Activated naive CD4-positive, alpha-beta T cell treated with anti-CD3 and anti-CD28 coated beads for 36 hours (primary cell): ENCODE measurements at regions not wholly inside any gene's neighbourhood (a gene's known extent, or its start where the extent isn't known, plus 50 kb on each side); places are given as distances from the start of the nearest gene placed in this dataset.
"Not testable (repeated sequence)": the region's sequence is repeated elsewhere in the genome, so short reads cannot be mapped to it uniquely, and the experiment has no call there.

ENCODE experiments used
- CTCF ChIA-PET: fragments of 350-600 bp; sonication (Branson Sonifier 250); formaldehyde crosslinking; loops from one replicate; lab custom pipeline; 2021; ENCODE audit warnings: antibody characterized with exemption; lab: Charles Lee
- DNase-seq: peaks from one replicate; pipeline ENCODE4 v3.0.0-alpha.2; 2020
- H3K27ac Mint-ChIP-seq: one replicate; pipeline ENCODE4 v1.8.0; 2021; ENCODE audit warnings: mild to moderate bottlenecking, mixed read lengths
- H3K27me3 Mint-ChIP-seq: one replicate; pipeline ENCODE4 v1.8.0; 2021; ENCODE audit warnings: low read depth, mixed read lengths
- H3K36me3 Mint-ChIP-seq: one replicate; pipeline ENCODE4 v1.8.0; 2021; ENCODE audit warnings: low read depth, mixed read lengths
- H3K4me1 Mint-ChIP-seq: one replicate; pipeline ENCODE4 v1.8.0; 2021; ENCODE audit warnings: low read depth, mixed read lengths
- H3K4me3 Mint-ChIP-seq: one replicate; pipeline ENCODE4 v1.8.0; 2021; ENCODE audit warnings: mild to moderate bottlenecking, moderate library complexity, mixed read lengths
- H3K9me3 Mint-ChIP-seq: one replicate; pipeline ENCODE4 v1.8.0; 2021; ENCODE audit warnings: mixed read lengths
- intact Hi-C: fragments of 100-400 bp; cut with micrococcal nuclease; formaldehyde crosslinking; loops from one replicate; pipeline ENCODE4 v1.15.1; 2023

- CTCF ChIA-PET: no interaction called here
- Mint-ChIP-seq H3K36me3 (no peaks in the 10 kb centered on the region), H3K4me3 (no peak overlapping the region), H3K4me1 (peaks cover 38% of the 10 kb centered on the region), H3K27ac (no peak overlapping the region), H3K9me3 (no peaks in the 10 kb centered on the region), H3K27me3 (no peaks in the 10 kb centered on the region)
- intact Hi-C loops: no loop called here
- DNase-seq: no peak
These were observed 111.6 kb upstream of the NPAS2 start for GRCh38 chr2:100708333-100708732.

- DNase-seq: no peak
- Mint-ChIP-seq H3K36me3 (no peaks in the 10 kb centered on the region), H3K9me3 (no peaks in the 10 kb centered on the region), H3K27me3 (no peaks in the 10 kb centered on the region), H3K27ac (no peak overlapping the region), H3K4me1 (peaks cover 6% of the 10 kb centered on the region), H3K4me3 (no peak overlapping the region)
- intact Hi-C loops: no loop called here
- CTCF ChIA-PET: interaction anchor here (0.6 to 1.5 kb wide), 2 partner anchors 22 to 273 kb away, joined by 3 read pairs; no protein-coding TSS in a partner anchor
These were observed 106.8 kb upstream of the NPAS2 start for GRCh38 chr2:100713106-100713505.

- H3K27ac Mint-ChIP-seq, H3K4me1 Mint-ChIP-seq, intact Hi-C loops, H3K9me3 Mint-ChIP-seq, H3K36me3 Mint-ChIP-seq, DNase-seq, CTCF ChIA-PET, H3K4me3 Mint-ChIP-seq, H3K27me3 Mint-ChIP-seq: not testable (repeated sequence)
These were observed 105.4 kb upstream of the NPAS2 start for GRCh38 chr2:100714396-100715010.

- H3K4me3 Mint-ChIP-seq, H3K27me3 Mint-ChIP-seq, intact Hi-C loops, H3K9me3 Mint-ChIP-seq, CTCF ChIA-PET, H3K4me1 Mint-ChIP-seq, DNase-seq, H3K27ac Mint-ChIP-seq, H3K36me3 Mint-ChIP-seq: not testable (repeated sequence)
These were observed 104.1 kb upstream of the NPAS2 start for GRCh38 chr2:100715861-100716260.

- Mint-ChIP-seq H3K27me3 (no peaks in the 10 kb centered on the region), H3K9me3 (no peaks in the 10 kb centered on the region), H3K27ac (no peak overlapping the region), H3K4me3 (no peak overlapping the region), H3K36me3 (no peaks in the 10 kb centered on the region), H3K4me1 (no peaks in the 10 kb centered on the region)
- DNase-seq: no peak
- intact Hi-C loops: no loop called here
- CTCF ChIA-PET: no interaction called here
These were observed 103.4 kb upstream of the NPAS2 start for GRCh38 chr2:100716581-100716980.

GRCh38 chr2:100718065-100718629 lies 101.8 kb upstream of the NPAS2 start:
- no peaks in the 10 kb centered on the region for H3K27me3 Mint-ChIP-seq
- H3K4me1 Mint-ChIP-seq: no peaks in the 10 kb centered on the region
- DNase-seq: no peak
- H3K9me3 Mint-ChIP-seq: no peaks in the 10 kb centered on the region
- H3K4me3 Mint-ChIP-seq: no peak overlapping the region
- intact Hi-C loops: no loop called here
- CTCF ChIA-PET: interaction anchor here (0.7 kb wide), 1 partner anchor 161 kb away, joined by 3 read pairs; no protein-coding TSS in a partner anchor
- no peak overlapping the region for H3K27ac Mint-ChIP-seq
- H3K36me3 Mint-ChIP-seq: no peaks in the 10 kb centered on the region

- no peak overlapping the region for H3K27ac Mint-ChIP-seq
- H3K4me1 Mint-ChIP-seq: no peaks in the 10 kb centered on the region
- H3K4me3 Mint-ChIP-seq: no peak overlapping the region
- H3K9me3 Mint-ChIP-seq: no peaks in the 10 kb centered on the region
- no peaks in the 10 kb centered on the region for H3K36me3 Mint-ChIP-seq
- CTCF ChIA-PET: interaction anchor here (0.5 kb wide), 1 partner anchor 117 kb away, joined by 3 read pairs; no protein-coding TSS in a partner anchor
- no peaks in the 10 kb centered on the region for H3K27me3 Mint-ChIP-seq
- intact Hi-C loops: no loop called here
- no peak for DNase-seq
These were observed 99.5 kb upstream of the NPAS2 start for GRCh38 chr2:100720445-100720844.

GRCh38 chr2:100721693-100722092 lies 98.2 kb upstream of the NPAS2 start:
- H3K9me3 Mint-ChIP-seq: no peaks in the 10 kb centered on the region
- no peak overlapping the region for H3K4me3 Mint-ChIP-seq
- intact Hi-C loops: loop anchor here (2.0 kb wide), 1 partner anchor 263 kb away; no protein-coding TSS in a partner anchor
- CTCF ChIA-PET: interaction anchor here (1.3 kb wide), 1 partner anchor 9 kb away, joined by 6 read pairs; no protein-coding TSS in a partner anchor
- H3K27ac Mint-ChIP-seq: no peak overlapping the region
- H3K36me3 Mint-ChIP-seq: no peaks in the 10 kb centered on the region
- no peak for DNase-seq
- H3K4me1 Mint-ChIP-seq: no peaks in the 10 kb centered on the region
- no peaks in the 10 kb centered on the region for H3K27me3 Mint-ChIP-seq

GRCh38 chr2:100722125-100722524 lies 97.8 kb upstream of the NPAS2 start:
- intact Hi-C loops: loop anchor here (2.0 kb wide), 1 partner anchor 263 kb away; no protein-coding TSS in a partner anchor
- DNase-seq: no peak
- H3K9me3 Mint-ChIP-seq: no peaks in the 10 kb centered on the region
- no peak overlapping the region for H3K27ac Mint-ChIP-seq
- CTCF ChIA-PET: interaction anchor here (1.3 kb wide), 1 partner anchor 8 kb away, joined by 6 read pairs; no protein-coding TSS in a partner anchor
- no peak overlapping the region for H3K4me3 Mint-ChIP-seq
- H3K4me1 Mint-ChIP-seq: no peaks in the 10 kb centered on the region
- H3K36me3 Mint-ChIP-seq: no peaks in the 10 kb centered on the region
- no peaks in the 10 kb centered on the region for H3K27me3 Mint-ChIP-seq

- CTCF ChIA-PET: interaction anchor here (1.0 kb wide), 1 partner anchor 259 kb away, joined by 3 read pairs; no protein-coding TSS in a partner anchor
- DNase-seq: no peak
- H3K9me3 Mint-ChIP-seq: peaks cover 6% of the 10 kb centered on the region
- H3K27ac Mint-ChIP-seq: no peak overlapping the region
- intact Hi-C loops: no loop called here
- H3K4me1 Mint-ChIP-seq: peaks cover 5% of the 10 kb centered on the region
- H3K4me3 Mint-ChIP-seq: no peak overlapping the region
- H3K36me3 Mint-ChIP-seq: no peaks in the 10 kb centered on the region
- no peaks in the 10 kb centered on the region for H3K27me3 Mint-ChIP-seq
These were observed 93.1 kb upstream of the NPAS2 start for GRCh38 chr2:100726866-100727265.

- H3K4me1 Mint-ChIP-seq: peaks cover 5% of the 10 kb centered on the region
- CTCF ChIA-PET: interaction anchor here (0.7 to 3.9 kb wide), 13 partner anchors 8 to 269 kb away, joined by 3 to 24 read pairs (median 5); no protein-coding TSS in a partner anchor
- DNase-seq: peak; percentile 78
- no peaks in the 10 kb centered on the region for H3K27me3 Mint-ChIP-seq
- intact Hi-C loops: loop anchor here (1.0 kb wide), 2 partner anchors 123 to 255 kb away; no protein-coding TSS in a partner anchor
- H3K36me3 Mint-ChIP-seq: no peaks in the 10 kb centered on the region
- H3K27ac Mint-ChIP-seq: no peak overlapping the region
- H3K4me3 Mint-ChIP-seq: no peak overlapping the region
- H3K9me3 Mint-ChIP-seq: peaks cover 6% of the 10 kb centered on the region
These were observed 89.6 kb upstream of the NPAS2 start for GRCh38 chr2:100730290-100730868.

- CTCF ChIA-PET: interaction anchor here (0.6 to 3.9 kb wide), 4 partner anchors 122 to 487 kb away, joined by 3 to 18 read pairs (median 5); no protein-coding TSS in a partner anchor
- DNase-seq: no peak
- intact Hi-C loops: no loop called here
These were observed 88.4 kb upstream of the NPAS2 start for GRCh38 chr2:100731535-100731981.

More at GRCh38 chr2:100731535-100731981, 88.4 kb upstream of the NPAS2 start:
- peaks cover 5% of the 10 kb centered on the region for H3K4me1 Mint-ChIP-seq
- no peaks in the 10 kb centered on the region for H3K36me3 Mint-ChIP-seq
- no peaks in the 10 kb centered on the region for H3K27me3 Mint-ChIP-seq
- no peak overlapping the region for H3K27ac Mint-ChIP-seq
- peaks cover 6% of the 10 kb centered on the region for H3K9me3 Mint-ChIP-seq
- no peak overlapping the region for H3K4me3 Mint-ChIP-seq
